ENCODE measurements at regions not wholly inside any gene's neighbourhood (a gene's known extent, or its start where the extent isn't known, plus 50 kb on each side); places are given as distances from the start of the nearest gene placed in this dataset.

- Histone ChIP-seq H3K79me2 (ENCODE audit: insufficient read depth) (no peaks in the 10 kb centered on the region), H3F3A (replicated peaks; ENCODE audit: insufficient read depth) (no peaks in the 10 kb centered on the region), H3K9me2 (no peaks in the 10 kb centered on the region), H3K27me3 (ENCODE audit: insufficient read depth) (no peaks in the 10 kb centered on the region), H3K9ac (no peak overlapping the region), H3K9me3 (no peaks in the 10 kb centered on the region), H3K27ac (ENCODE audit: low read depth in 2 of 2, low read length in 1 of 2) (no peak overlapping the region), H2AFZ (ENCODE audit: low read depth) (no peak overlapping the region), H4K20me1 (ENCODE audit: insufficient read depth) (no peaks in the 10 kb centered on the region), H3K36me3 (replicated peaks in 1 of 2; ENCODE audit: control insufficient read depth in 1 of 2, insufficient read depth in 2 of 2, low read length in 1 of 2) (no peaks in the 10 kb centered on the region), H3K4me1 (ENCODE audit: control insufficient read depth in 1 of 2, insufficient read depth in 2 of 2, low read depth in 1 of 2, low read length in 1 of 2) (no peaks in the 10 kb centered on the region; a peak in 1 of 4 replicates), H3K4me3 (ENCODE audit: low read depth in 2 of 2, low read length in 1 of 2) (no peak overlapping the region), H3K4me2 (no peak overlapping the region)
- CTCF ChIA-PET = no interaction called here
- WGBS (ENCODE audit: low lambda C conversion rate) = 73% methylated on average over 4 of the region's 4 CpGs
- no peak for DNase-seq
- no peak for TF ChIP-seq USF2 (IDR thresholded peaks at IDR 0.05; ENCODE audit: borderline replicate concordance, low read depth, low read length)
- TF ChIP-seq SIN3A (IDR thresholded peaks at IDR 0.05; ENCODE audit: borderline replicate concordance, low read depth, low read length) = no peak
- no peak for TF ChIP-seq YY1 (IDR thresholded peaks at IDR 0.05; ENCODE audit: low read depth)
- POLR2A ChIA-PET = no interaction called here
Measured at GRCh38 chr5:107325866-107326265, 344.9 kb downstream of the EFNA5 start.

- no peak for DNase-seq
Measured at GRCh38 chr5:107324809-107325208, 345.9 kb downstream of the EFNA5 start.

More at GRCh38 chr5:107324809-107325208, 345.9 kb downstream of the EFNA5 start:
- no peak overlapping the region for H3K4me3 ChIP-seq (ENCODE audit: low read depth in 2 of 2, low read length in 1 of 2)
- no peak for TF ChIP-seq RXRA (IDR thresholded peaks at IDR 0.05; ENCODE audit: borderline replicate concordance, low read depth)
- TF ChIP-seq, protein P1, sequence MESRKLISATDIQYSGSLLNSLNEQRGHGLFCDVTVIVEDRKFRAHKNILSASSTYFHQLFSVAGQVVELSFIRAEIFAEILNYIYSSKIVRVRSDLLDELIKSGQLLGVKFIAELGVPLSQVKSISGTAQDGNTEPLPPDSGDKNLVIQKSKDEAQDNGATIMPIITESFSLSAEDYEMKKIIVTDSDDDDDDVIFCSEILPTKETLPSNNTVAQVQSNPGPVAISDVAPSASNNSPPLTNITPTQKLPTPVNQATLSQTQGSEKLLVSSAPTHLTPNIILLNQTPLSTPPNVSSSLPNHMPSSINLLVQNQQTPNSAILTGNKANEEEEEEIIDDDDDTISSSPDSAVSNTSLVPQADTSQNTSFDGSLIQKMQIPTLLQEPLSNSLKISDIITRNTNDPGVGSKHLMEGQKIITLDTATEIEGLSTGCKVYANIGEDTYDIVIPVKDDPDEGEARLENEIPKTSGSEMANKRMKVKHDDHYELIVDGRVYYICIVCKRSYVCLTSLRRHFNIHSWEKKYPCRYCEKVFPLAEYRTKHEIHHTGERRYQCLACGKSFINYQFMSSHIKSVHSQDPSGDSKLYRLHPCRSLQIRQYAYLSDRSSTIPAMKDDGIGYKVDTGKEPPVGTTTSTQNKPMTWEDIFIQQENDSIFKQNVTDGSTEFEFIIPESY (IDR thresholded peaks at IDR 0.05; ENCODE audit: borderline replicate concordance, low read depth) = no peak
- TF ChIP-seq RFX5 (IDR thresholded peaks at IDR 0.05; ENCODE audit: low read length) = no peak
- no peak for TF ChIP-seq MEF2A (IDR thresholded peaks at IDR 0.05; ENCODE audit: borderline replicate concordance, low read depth)
- no peak for TF ChIP-seq POLR2AphosphoS5 (IDR thresholded peaks at IDR 0.05; ENCODE audit: low read depth, low read length)
- TF ChIP-seq JUND (IDR thresholded peaks at IDR 0.05) = no peak
- TF ChIP-seq RCOR1 (IDR thresholded peaks at IDR 0.05; ENCODE audit: low read length) = no peak
- no peak for TF ChIP-seq USF2 (IDR thresholded peaks at IDR 0.05; ENCODE audit: borderline replicate concordance, low read depth, low read length)
- TF ChIP-seq, protein P2, sequence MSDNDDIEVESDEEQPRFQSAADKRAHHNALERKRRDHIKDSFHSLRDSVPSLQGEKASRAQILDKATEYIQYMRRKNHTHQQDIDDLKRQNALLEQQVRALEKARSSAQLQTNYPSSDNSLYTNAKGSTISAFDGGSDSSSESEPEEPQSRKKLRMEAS (IDR thresholded peaks at IDR 0.05; ENCODE audit: low read depth) = no peak
- TF ChIP-seq, protein P3, sequence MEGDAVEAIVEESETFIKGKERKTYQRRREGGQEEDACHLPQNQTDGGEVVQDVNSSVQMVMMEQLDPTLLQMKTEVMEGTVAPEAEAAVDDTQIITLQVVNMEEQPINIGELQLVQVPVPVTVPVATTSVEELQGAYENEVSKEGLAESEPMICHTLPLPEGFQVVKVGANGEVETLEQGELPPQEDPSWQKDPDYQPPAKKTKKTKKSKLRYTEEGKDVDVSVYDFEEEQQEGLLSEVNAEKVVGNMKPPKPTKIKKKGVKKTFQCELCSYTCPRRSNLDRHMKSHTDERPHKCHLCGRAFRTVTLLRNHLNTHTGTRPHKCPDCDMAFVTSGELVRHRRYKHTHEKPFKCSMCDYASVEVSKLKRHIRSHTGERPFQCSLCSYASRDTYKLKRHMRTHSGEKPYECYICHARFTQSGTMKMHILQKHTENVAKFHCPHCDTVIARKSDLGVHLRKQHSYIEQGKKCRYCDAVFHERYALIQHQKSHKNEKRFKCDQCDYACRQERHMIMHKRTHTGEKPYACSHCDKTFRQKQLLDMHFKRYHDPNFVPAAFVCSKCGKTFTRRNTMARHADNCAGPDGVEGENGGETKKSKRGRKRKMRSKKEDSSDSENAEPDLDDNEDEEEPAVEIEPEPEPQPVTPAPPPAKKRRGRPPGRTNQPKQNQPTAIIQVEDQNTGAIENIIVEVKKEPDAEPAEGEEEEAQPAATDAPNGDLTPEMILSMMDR (IDR thresholded peaks at IDR 0.05) = no peak
- no peak for TF ChIP-seq RAD21 (IDR thresholded peaks at IDR 0.05; ENCODE audit: low read length)
- no peak for TF ChIP-seq EP300 (IDR thresholded peaks at IDR 0.05; ENCODE audit: borderline replicate concordance in 1 of 2, low read depth in 1 of 2, low read length in 1 of 2)
- TF ChIP-seq IRF3 (IDR thresholded peaks at IDR 0.05; ENCODE audit: low read depth, low read length) = no peak
- no peak for TF ChIP-seq GATA2 (CRISPR knock-in tag; IDR thresholded peaks at IDR 0.05)
- no peak for TF ChIP-seq TCF12 (IDR thresholded peaks at IDR 0.05)
- no peak for TF ChIP-seq FOSL2 (IDR thresholded peaks at IDR 0.05; ENCODE audit: borderline replicate concordance, low read depth)
- TF ChIP-seq ELF1 (IDR thresholded peaks at IDR 0.05) = no peak
- no peak for TF ChIP-seq EZH2phosphoT487 (IDR thresholded peaks at IDR 0.05; ENCODE audit: borderline replicate concordance, low read depth)
- no peak for TF ChIP-seq SMC3 (IDR thresholded peaks at IDR 0.05; ENCODE audit: low read depth, low read length)
- H3K9me3 ChIP-seq = no peaks in the 10 kb centered on the region
- H2AFZ ChIP-seq (ENCODE audit: low read depth) = no peak overlapping the region
- no peak overlapping the region for H3K9ac ChIP-seq
- no peaks in the 10 kb centered on the region for H3K9me2 ChIP-seq
- ChIA-PET POLR2A (no interaction called here), CTCF (interaction anchor here (0.7 kb wide), 1 partner anchor 60 kb away, joined by 3 read pairs; no protein-coding TSS in a partner anchor)
- H3K79me2 ChIP-seq (ENCODE audit: insufficient read depth) = no peaks in the 10 kb centered on the region
- no peaks in the 10 kb centered on the region for H3K27me3 ChIP-seq (ENCODE audit: insufficient read depth)
- H4K20me1 ChIP-seq (ENCODE audit: insufficient read depth) = no peaks in the 10 kb centered on the region
- no peak overlapping the region for H3K4me2 ChIP-seq
- H3K27ac ChIP-seq (ENCODE audit: low read depth in 2 of 2, low read length in 1 of 2) = no peak overlapping the region
- no peaks in the 10 kb centered on the region; a peak in 1 of 4 replicates for H3K4me1 ChIP-seq (ENCODE audit: control insufficient read depth in 1 of 2, insufficient read depth in 2 of 2, low read depth in 1 of 2, low read length in 1 of 2)
- no peaks in the 10 kb centered on the region for H3F3A ChIP-seq (replicated peaks; ENCODE audit: insufficient read depth)
- no peaks in the 10 kb centered on the region for H3K36me3 ChIP-seq (replicated peaks in 1 of 2; ENCODE audit: control insufficient read depth in 1 of 2, insufficient read depth in 2 of 2, low read length in 1 of 2)
